Neural crest cell (in vitro differentiated cells): ENCODE measurements at regions not wholly inside any gene's neighbourhood (a gene's known extent, or its start where the extent isn't known, plus 50 kb on each side); places are given as distances from the start of the nearest gene placed in this dataset.

Source experiments
- DNase-seq: peaks from one replicate; pipeline ENCODE4 v3.0.0; 2021; ENCODE audit warnings: low read depth, mixed read lengths, low spot score
- H3K27ac Mint-ChIP-seq: one replicate; pipeline ENCODE4 v1.8.0; 2021; ENCODE audit warnings: mild to moderate bottlenecking, mixed read lengths; ENCODE audit not compliant: unreplicated experiment
- H3K27me3 Mint-ChIP-seq: 2 replicates; pipeline ENCODE4 v1.8.0; 2021; ENCODE audit warnings: low read depth, mild to moderate bottlenecking, mixed read lengths
- H3K36me3 Mint-ChIP-seq: 2 replicates; pipeline ENCODE4 v1.8.0; 2021; ENCODE audit warnings: low read depth, mild to moderate bottlenecking, mixed read lengths
- H3K4me1 Mint-ChIP-seq: 2 replicates; pipeline ENCODE4 v1.8.0; 2021; ENCODE audit warnings: mixed read lengths
- H3K4me3 Mint-ChIP-seq: one replicate; pipeline ENCODE4 v1.8.0; 2021; ENCODE audit warnings: mild to moderate bottlenecking, mixed read lengths
- H3K9me3 Mint-ChIP-seq: 2 replicates; pipeline ENCODE4 v1.8.0; 2021; ENCODE audit warnings: mixed read lengths
- CTCF ChIP-seq: fragments of 200-600 bp; sonication (generic); conservative IDR thresholded peaks from 2 replicates; pipeline ENCODE4 v1.5.0; 2021; ENCODE audit warnings: antibody characterized with exemption, mild to moderate bottlenecking

GRCh38 chr1:58979677-58980076, 195.8 kb upstream of the JUN start:
- no peaks in the 10 kb centered on the region for H3K36me3 Mint-ChIP-seq
- no peak overlapping the region for H3K27ac Mint-ChIP-seq
- no peak for TF ChIP-seq CTCF
- no peaks in the 10 kb centered on the region for H3K9me3 Mint-ChIP-seq
- H3K27me3 Mint-ChIP-seq = no peaks in the 10 kb centered on the region
- no peak for DNase-seq
- H3K4me3 Mint-ChIP-seq = no peak overlapping the region
- H3K4me1 Mint-ChIP-seq = peaks cover 16% of the 10 kb centered on the region

- H3K27ac Mint-ChIP-seq = no peak overlapping the region
- H3K9me3 Mint-ChIP-seq = no peaks in the 10 kb centered on the region
- DNase-seq = no peak
- no peaks in the 10 kb centered on the region for H3K36me3 Mint-ChIP-seq
- no peak for TF ChIP-seq CTCF
- peaks cover 16% of the 10 kb centered on the region for H3K4me1 Mint-ChIP-seq
- no peak overlapping the region for H3K4me3 Mint-ChIP-seq
- no peaks in the 10 kb centered on the region for H3K27me3 Mint-ChIP-seq
These were observed 197.5 kb upstream of the JUN start for GRCh38 chr1:58981392-58981791.

GRCh38 chr1:58982259-58982998, 198.6 kb upstream of the JUN start:
- Mint-ChIP-seq H3K4me1 (peaks cover 16% of the 10 kb centered on the region), H3K36me3 (no peaks in the 10 kb centered on the region), H3K27ac (peak overlapping the region; percentile 30), H3K27me3 (no peaks in the 10 kb centered on the region), H3K4me3 (no peak overlapping the region), H3K9me3 (no peaks in the 10 kb centered on the region)
- no peak for DNase-seq
- no peak for TF ChIP-seq CTCF

GRCh38 chr1:58983162-58983561, 199.3 kb upstream of the JUN start:
- H3K9me3 Mint-ChIP-seq = no peaks in the 10 kb centered on the region
- no peak for DNase-seq
- no peaks in the 10 kb centered on the region for H3K36me3 Mint-ChIP-seq
- no peak overlapping the region for H3K27ac Mint-ChIP-seq
- no peak overlapping the region for H3K4me3 Mint-ChIP-seq
- TF ChIP-seq CTCF = no peak
- H3K27me3 Mint-ChIP-seq = no peaks in the 10 kb centered on the region
- peaks cover 16% of the 10 kb centered on the region for H3K4me1 Mint-ChIP-seq

- Mint-ChIP-seq H3K4me1 (peaks cover 16% of the 10 kb centered on the region), H3K36me3 (no peaks in the 10 kb centered on the region), H3K27me3 (no peaks in the 10 kb centered on the region), H3K9me3 (no peaks in the 10 kb centered on the region), H3K27ac (no peak overlapping the region), H3K4me3 (no peak overlapping the region)
- no peak for DNase-seq
- no peak for TF ChIP-seq CTCF
These were observed 199.9 kb upstream of the JUN start for GRCh38 chr1:58983633-58984245.
